GM23338 (cell line): ENCODE measurements at regions not wholly inside any gene's neighbourhood (a gene's known extent, or its start where the extent isn't known, plus 50 kb on each side); places are given as distances from the start of the nearest gene placed in this dataset.

ENCODE experiments used
- ATAC-seq: fragments of 200-7000 bp; cut with Tn5 transposase; 3 replicates; pipeline ENCODE4 v1.9.1; 2020
- DNase-seq: peaks from one replicate; pipeline ENCODE4 v3.0.0-alpha.2; 2015; ENCODE audit warnings: low spot score
- H2AFZ ChIP-seq: fragments of 200-600 bp; sonication (generic); 2 replicates; pipeline ENCODE4 v1.8.0; 2016; ENCODE audit warnings: antibody characterized with exemption, mild to moderate bottlenecking, moderate library complexity
- H3F3A ChIP-seq: fragments of 200-600 bp; sonication (generic); replicated peaks from 2 replicates; pipeline ENCODE4 v1.8.0; 2017; ENCODE audit warnings: antibody characterized with exemption, mixed run types, low read depth
- H3K27ac ChIP-seq: fragments of 200-600 bp; sonication (generic); 2 replicates; pipeline ENCODE4 v1.6.1; 2016; ENCODE audit warnings: low read depth
- H3K27me3 ChIP-seq: fragments of 200-600 bp; sonication (generic); 2 replicates; pipeline ENCODE4 v1.8.0; 2016; ENCODE audit warnings: mild to moderate bottlenecking, mixed run types, moderate library complexity; ENCODE audit not compliant: insufficient read depth
- H3K36me3 ChIP-seq: fragments of 200-600 bp; sonication (generic); 2 replicates; pipeline ENCODE4 v1.8.0; 2016; ENCODE audit warnings: mild to moderate bottlenecking; ENCODE audit not compliant: insufficient read depth
- H3K4me1 ChIP-seq: fragments of 200-600 bp; sonication (generic); 2 replicates; pipeline ENCODE4 v1.8.0; 2016; ENCODE audit warnings: mild to moderate bottlenecking, moderate library complexity; ENCODE audit not compliant: insufficient read depth
- H3K4me2 ChIP-seq: fragments of 200-600 bp; sonication (generic); 2 replicates; pipeline ENCODE4 v1.7.1; 2017; ENCODE audit warnings: mixed run types
- H3K4me3 ChIP-seq: fragments of 200-600 bp; sonication (generic); 2 replicates; pipeline ENCODE4 v1.6.1; 2016; ENCODE audit warnings: mixed run types
- H3K79me2 ChIP-seq: fragments of 200-600 bp; sonication (generic); replicated peaks from 2 replicates; pipeline ENCODE4 v1.8.0; 2017; ENCODE audit warnings: mild to moderate bottlenecking; ENCODE audit not compliant: insufficient read depth
- H3K9me2 ChIP-seq: fragments of 200-600 bp; sonication (generic); 2 replicates; pipeline ENCODE4 v1.8.0; 2017; ENCODE audit not compliant: insufficient read depth
- H4K20me1 ChIP-seq: fragments of 200-600 bp; sonication (generic); replicated peaks from 2 replicates; pipeline ENCODE4 v1.8.0; 2017; ENCODE audit warnings: mild to moderate bottlenecking; ENCODE audit not compliant: insufficient read depth
- H3K27ac Mint-ChIP-seq: 2 replicates; pipeline ENCODE4 v1.8.0; 2020; ENCODE audit warnings: inconsistent platforms, mild to moderate bottlenecking, moderate library complexity, mixed read lengths
- H3K27me3 Mint-ChIP-seq: 3 replicates; pipeline ENCODE4 v1.8.0; 2022; ENCODE audit warnings: low read depth, mild to moderate bottlenecking, moderate library complexity, mixed read lengths, inconsistent platforms; ENCODE audit not compliant: insufficient read depth, poor library complexity
- H3K36me3 Mint-ChIP-seq: 3 replicates; pipeline ENCODE4 v1.8.0; 2021; ENCODE audit warnings: low read depth, mild to moderate bottlenecking, inconsistent platforms, moderate library complexity, mixed read lengths
- H3K4me1 Mint-ChIP-seq: 3 replicates; pipeline ENCODE4 v1.8.0; 2020; ENCODE audit warnings: mild to moderate bottlenecking, inconsistent platforms, mixed read lengths
- H3K4me3 Mint-ChIP-seq: 3 replicates; pipeline ENCODE4 v1.8.0; 2021; ENCODE audit warnings: moderate library complexity, mild to moderate bottlenecking, inconsistent platforms, mixed read lengths
- H3K9me3 Mint-ChIP-seq: 3 replicates; pipeline ENCODE4 v1.8.0; 2020; ENCODE audit warnings: moderate library complexity, mild to moderate bottlenecking, inconsistent platforms, mixed read lengths
- CREB1 ChIP-seq: fragments of 250-450 bp; sonication (Bioruptor Pico); IDR thresholded peaks from 2 replicates; pipeline ENCODE4 v1.5.0; 2020; ENCODE audit warnings: low read depth, mild to moderate bottlenecking, moderate library complexity
- CTCF ChIP-seq, 2 experiments: fragments of 200-600 bp in 1 of 2; sonication (generic) in 1 of 2; conservative IDR thresholded peaks; 2 replicates each; pipeline versions ENCODE4 v1.5.1 to v1.6.1; 2016 to 2017; ENCODE audit warnings: antibody characterized with exemption in 2 of 2, low read depth in 2 of 2, mild to moderate bottlenecking in 2 of 2, moderate library complexity in 1 of 2
- EZH2 ChIP-seq: fragments of 200-600 bp; sonication (generic); IDR thresholded peaks from one replicate; pipeline ENCODE4 v1.8.0; 2017; ENCODE audit warnings: antibody characterized with exemption, mild to moderate bottlenecking, low read depth; ENCODE audit not compliant: unreplicated experiment
- EZH2phosphoT487 ChIP-seq: fragments of 200-600 bp; sonication (generic); IDR thresholded peaks from one replicate; pipeline ENCODE4 v1.8.1; 2018; ENCODE audit warnings: antibody characterized with exemption; ENCODE audit not compliant: unreplicated experiment
- JUNB ChIP-seq: IDR thresholded peaks from one replicate; pipeline ENCODE4 v1.6.1; 2016; ENCODE audit warnings: antibody characterized with exemption; ENCODE audit not compliant: unreplicated experiment
- NANOG ChIP-seq: IDR thresholded peaks from 2 replicates; pipeline ENCODE4 v1.6.1; 2016; ENCODE audit warnings: antibody characterized with exemption, borderline replicate concordance
- STAT1 ChIP-seq: IDR thresholded peaks from one replicate; pipeline ENCODE4 v1.6.1; 2016; ENCODE audit warnings: antibody characterized with exemption; ENCODE audit not compliant: unreplicated experiment
- ZNF114 ChIP-seq: fragments of 250-450 bp; sonication (Bioruptor Pico); IDR thresholded peaks from 2 replicates; pipeline ENCODE4 v1.5.0; 2020; ENCODE audit warnings: mild to moderate bottlenecking, moderate library complexity
- ZNF331 ChIP-seq: fragments of 250-450 bp; sonication (Bioruptor Pico); IDR thresholded peaks from 2 replicates; pipeline ENCODE4 v1.5.0; 2020; ENCODE audit warnings: low read depth, mild to moderate bottlenecking, moderate library complexity
- TF ChIP-seq, protein P1 (sequence below): IDR thresholded peaks from 2 replicates; pipeline ENCODE4 v1.6.1; 2016; ENCODE audit warnings: antibody characterized with exemption

DNA sequence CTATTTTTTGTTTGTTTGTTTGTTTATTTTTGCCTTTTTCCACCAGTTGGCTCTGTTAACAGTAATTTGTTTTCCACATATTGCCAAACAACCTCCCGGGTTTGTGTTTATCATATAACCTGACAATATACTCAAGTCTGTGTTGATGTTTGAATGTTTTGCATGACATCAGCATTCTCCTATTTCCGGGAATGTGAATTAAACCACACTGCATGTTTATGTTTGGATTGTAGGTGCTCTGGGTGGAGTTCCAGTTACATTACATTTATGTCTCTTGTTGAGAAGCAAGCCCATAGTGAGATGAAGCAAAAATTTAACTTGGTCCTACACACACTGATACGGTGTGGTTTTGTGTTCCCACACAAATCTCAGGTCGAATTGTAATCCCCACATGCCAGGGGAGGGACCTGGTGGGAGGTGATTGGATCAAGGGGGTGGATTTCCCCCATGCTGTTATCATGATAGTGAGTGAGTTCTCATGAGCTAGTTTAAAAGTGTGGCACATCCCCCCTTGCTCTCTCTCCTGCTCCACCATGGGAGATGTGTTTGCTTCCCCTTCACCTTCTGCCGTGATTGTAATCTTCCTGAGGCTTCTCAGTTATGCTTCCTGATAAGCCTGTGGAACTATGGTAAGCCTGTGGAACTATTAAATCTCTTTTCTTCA, 54.4 kb upstream of the CLNK start:
- H3K4me1 ChIP-seq, result no peaks in the 10 kb centered on the region; the same call in 1 of the 2 replicates
- H4K20me1 ChIP-seq, result no peaks in the 10 kb centered on the region; the same call in 1 of the 2 replicates
- ATAC-seq, result no peak
- no peak overlapping the region for H3K27ac ChIP-seq
- H3K79me2 ChIP-seq, result no peaks in the 10 kb centered on the region
- H3K4me2 ChIP-seq, result no peak overlapping the region
- no peak for TF ChIP-seq CTCF (conservative IDR thresholded peaks at IDR 0.05; ENCODE audit: low read depth in 2 of 2)
- TF ChIP-seq, protein P1, sequence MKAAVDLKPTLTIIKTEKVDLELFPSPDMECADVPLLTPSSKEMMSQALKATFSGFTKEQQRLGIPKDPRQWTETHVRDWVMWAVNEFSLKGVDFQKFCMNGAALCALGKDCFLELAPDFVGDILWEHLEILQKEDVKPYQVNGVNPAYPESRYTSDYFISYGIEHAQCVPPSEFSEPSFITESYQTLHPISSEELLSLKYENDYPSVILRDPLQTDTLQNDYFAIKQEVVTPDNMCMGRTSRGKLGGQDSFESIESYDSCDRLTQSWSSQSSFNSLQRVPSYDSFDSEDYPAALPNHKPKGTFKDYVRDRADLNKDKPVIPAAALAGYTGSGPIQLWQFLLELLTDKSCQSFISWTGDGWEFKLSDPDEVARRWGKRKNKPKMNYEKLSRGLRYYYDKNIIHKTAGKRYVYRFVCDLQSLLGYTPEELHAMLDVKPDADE, result no peak
- TF ChIP-seq JUNB, result no peak
- no peak for TF ChIP-seq NANOG
- no peak for TF ChIP-seq EZH2
- no peak for TF ChIP-seq STAT1
- TF ChIP-seq EZH2phosphoT487, result no peak
- DNase-seq, result no peak
- no peaks in the 10 kb centered on the region for H3K36me3 ChIP-seq
- no peak overlapping the region for H3K4me3 ChIP-seq
- no peaks in the 10 kb centered on the region for H3K27me3 ChIP-seq
- Mint-ChIP-seq H3K27ac (peak overlapping the region; percentile 7; the same call in 1 of the 2 replicates), H3K27me3 (no peaks in the 10 kb centered on the region), H3K4me1 (peaks cover 12% of the 10 kb centered on the region; the same call in 2 of the 3 replicates), H3K36me3 (no peaks in the 10 kb centered on the region), H3K4me3 (no peak overlapping the region), H3K9me3 (no peaks in the 10 kb centered on the region)
- no peaks in the 10 kb centered on the region for H3K9me2 ChIP-seq
- H2AFZ ChIP-seq, result no peak overlapping the region
- H3F3A ChIP-seq, result no peaks in the 10 kb centered on the region

DNA sequence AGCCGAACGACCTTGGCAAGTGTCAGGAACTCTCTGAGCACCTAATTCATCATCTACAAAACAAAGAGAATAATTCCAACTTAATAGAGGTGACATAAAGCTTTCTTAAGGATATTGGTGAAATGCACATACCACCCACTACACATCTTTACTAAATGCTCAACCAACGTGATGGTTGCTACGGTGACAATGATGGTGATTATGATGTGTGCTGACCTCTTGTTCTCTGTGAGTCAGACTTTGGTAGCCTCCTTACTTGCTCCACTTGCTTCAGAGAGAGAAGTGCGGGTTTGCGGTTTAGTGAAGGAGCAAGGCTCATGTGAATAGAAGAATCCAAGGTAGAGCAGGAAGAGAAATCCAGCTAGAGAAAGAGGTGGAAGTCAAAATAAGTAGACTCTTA, 52.8 kb upstream of the CLNK start:
- Histone ChIP-seq H2AFZ (no peak overlapping the region), H3K4me2 (no peak overlapping the region), H4K20me1 (no peaks in the 10 kb centered on the region; the same call in 1 of the 2 replicates), H3F3A (no peaks in the 10 kb centered on the region), H3K79me2 (no peaks in the 10 kb centered on the region), H3K27ac (no peak overlapping the region), H3K9me2 (no peaks in the 10 kb centered on the region), H3K27me3 (no peaks in the 10 kb centered on the region), H3K4me3 (no peak overlapping the region), H3K36me3 (no peaks in the 10 kb centered on the region), H3K4me1 (no peaks in the 10 kb centered on the region; the same call in 1 of the 2 replicates)
- Mint-ChIP-seq H3K4me3 (no peak overlapping the region), H3K9me3 (no peaks in the 10 kb centered on the region), H3K27me3 (no peaks in the 10 kb centered on the region), H3K27ac (no peak overlapping the region), H3K4me1 (peaks cover 21% of the 10 kb centered on the region), H3K36me3 (no peaks in the 10 kb centered on the region)
- DNase-seq (peak; percentile 1), ATAC-seq (no peak)
- TF ChIP-seq CREB1 (CRISPR knock-in tag), result no peak
- no peak for TF ChIP-seq JUNB
- no peak for TF ChIP-seq NANOG
- TF ChIP-seq ZNF114 (CRISPR knock-in tag), result no peak
- no peak for TF ChIP-seq STAT1
- no peak for TF ChIP-seq ZNF331 (CRISPR knock-in tag)
- TF ChIP-seq EZH2, result no peak
- no peak for TF ChIP-seq CTCF (conservative IDR thresholded peaks at IDR 0.05; ENCODE audit: low read depth in 2 of 2)
- TF ChIP-seq EZH2phosphoT487, result no peak
